ENCODE measurements at regions not wholly inside any gene's neighbourhood (a gene's known extent, or its start where the extent isn't known, plus 50 kb on each side); places are given as distances from the start of the nearest gene placed in this dataset.

- WGBS, 2 donors: 82 to 86% methylated on average over 6 of the region's 6 CpGs
- Histone ChIP-seq H3K36me3 (no peaks in the 10 kb centered on the region), H3K27ac (no peak overlapping the region), H3K27me3 (no peaks in the 10 kb centered on the region), H3K4me3 (no peak overlapping the region), H3K9me3 (no peaks in the 10 kb centered on the region), H3K4me1 (no peaks in the 10 kb centered on the region)
- TF ChIP-seq CTCF (IDR thresholded peaks at IDR 0.05): no peak
- DNase-seq: no peak
- intact Hi-C loops (cut with DNase I): no loop called here
- ATAC-seq: no peak
These were observed 1215.8 kb downstream of the RAPGEF2 start for GRCh38 chr4:160318567-160319220.

DNA sequence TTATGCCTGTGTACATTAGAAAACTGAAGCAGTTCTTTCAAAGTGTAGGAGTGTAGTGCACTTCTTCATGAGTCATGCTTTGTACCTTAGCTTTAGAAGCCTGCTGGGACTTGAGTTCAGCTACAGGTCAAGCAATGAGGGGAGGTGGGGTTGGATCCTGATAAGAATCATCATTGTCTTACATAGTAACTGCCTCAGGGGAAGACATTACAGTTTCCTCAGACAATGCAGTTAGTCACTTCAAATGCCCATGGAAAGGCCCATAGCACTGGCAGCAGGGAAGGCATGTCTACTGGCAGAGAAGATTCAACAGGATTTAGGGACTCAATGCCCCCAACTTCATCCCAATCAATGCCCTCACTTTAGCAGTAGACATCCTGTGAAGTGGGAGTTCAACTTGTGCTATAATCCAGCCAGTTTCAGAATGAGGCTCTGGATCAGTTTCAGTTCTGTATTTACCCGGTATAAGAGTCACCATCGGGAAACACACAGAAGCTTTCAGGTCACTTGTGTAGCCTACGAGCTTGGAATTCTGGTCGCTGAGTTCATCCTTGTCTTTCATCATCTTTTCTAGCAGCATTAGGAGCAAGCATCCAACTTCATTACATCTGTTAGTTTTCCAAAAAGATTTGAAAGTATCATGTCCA lies 1216.5 kb downstream of the RAPGEF2 start:
- H3K4me1 ChIP-seq: no peaks in the 10 kb centered on the region
- DNase-seq: no peak
- TF ChIP-seq CTCF (IDR thresholded peaks at IDR 0.05): no peak
- no peak overlapping the region for H3K27ac ChIP-seq
- intact Hi-C loops (cut with DNase I): no loop called here
- WGBS, 2 donors: 59 to 86% methylated on average over 4 of the region's 4 CpGs
- H3K4me3 ChIP-seq: no peak overlapping the region
- no peak for ATAC-seq
- H3K36me3 ChIP-seq: no peaks in the 10 kb centered on the region
- no peaks in the 10 kb centered on the region for H3K27me3 ChIP-seq
- no peaks in the 10 kb centered on the region for H3K9me3 ChIP-seq

GRCh38 chr4:160319868-160320260 lies 1217.0 kb downstream of the RAPGEF2 start:
- ATAC-seq: no peak
- H3K4me3 ChIP-seq: no peak overlapping the region
- H3K27me3 ChIP-seq: no peaks in the 10 kb centered on the region
- no peaks in the 10 kb centered on the region for H3K36me3 ChIP-seq
- intact Hi-C loops (cut with DNase I): no loop called here
- H3K9me3 ChIP-seq: no peaks in the 10 kb centered on the region
- WGBS, 2 donors: 86 to 93% methylated on average over 2 of the region's 2 CpGs
- TF ChIP-seq CTCF (IDR thresholded peaks at IDR 0.05): no peak
- no peak for DNase-seq
- H3K4me1 ChIP-seq: no peaks in the 10 kb centered on the region
- no peak overlapping the region for H3K27ac ChIP-seq

- H3K27ac ChIP-seq: no peak overlapping the region
- H3K36me3 ChIP-seq: no peaks in the 10 kb centered on the region
- H3K27me3 ChIP-seq: no peaks in the 10 kb centered on the region
- H3K9me3 ChIP-seq: no peaks in the 10 kb centered on the region
- ATAC-seq: no peak
- no peaks in the 10 kb centered on the region for H3K4me1 ChIP-seq
- no peak for TF ChIP-seq CTCF (IDR thresholded peaks at IDR 0.05)
- WGBS, 2 donors: 73% methylated on average over 5 of the region's 5 CpGs
- no peak for DNase-seq
- H3K4me3 ChIP-seq: no peak overlapping the region
- intact Hi-C loops (cut with DNase I): no loop called here
These were observed 1223.2 kb downstream of the RAPGEF2 start for GRCh38 chr4:160326110-160326509.
